Neural progenitor cell (in vitro differentiated cells): ENCODE measurements at regions not wholly inside any gene's neighbourhood (a gene's known extent, or its start where the extent isn't known, plus 50 kb on each side); places are given as distances from the start of the nearest gene placed in this dataset.

ENCODE experiments used
- DNase-seq: peaks from one replicate; pipeline ENCODE4 v3.0.0-alpha.2; 2016; ENCODE audit warnings: low spot score
- H2AFZ ChIP-seq: fragments of 200-600 bp; sonication (generic); replicated peaks from 2 replicates; pipeline ENCODE4 v1.6.1; 2016; ENCODE audit warnings: antibody characterized with exemption
- H3F3A ChIP-seq: fragments of 200-600 bp; sonication (generic); 2 replicates; pipeline ENCODE4 v1.6.1; 2016; ENCODE audit warnings: antibody characterized with exemption, low read depth
- H3K27ac ChIP-seq: fragments of 200-600 bp; sonication (generic); 2 replicates; pipeline ENCODE4 v1.5.1; 2016; ENCODE audit warnings: mild to moderate bottlenecking
- H3K27me3 ChIP-seq: fragments of 200-600 bp; sonication (generic); 2 replicates; pipeline ENCODE4 v1.6.1; 2016; ENCODE audit warnings: mild to moderate bottlenecking, moderate library complexity
- H3K36me3 ChIP-seq: fragments of 200-600 bp; sonication (generic); 2 replicates; pipeline ENCODE4 v1.5.1; 2016
- H3K4me1 ChIP-seq: fragments of 200-600 bp; sonication (generic); 2 replicates; pipeline ENCODE4 v1.6.1; 2016; ENCODE audit warnings: mixed run types
- H3K4me2 ChIP-seq: fragments of 200-600 bp; sonication (generic); 2 replicates; pipeline ENCODE4 v1.6.1; 2016
- H3K4me3 ChIP-seq: fragments of 200-600 bp; sonication (generic); 2 replicates; pipeline ENCODE4 v1.5.1; 2016
- H3K79me2 ChIP-seq: fragments of 200-600 bp; sonication (generic); 2 replicates; pipeline ENCODE4 v1.6.1; 2016; ENCODE audit warnings: low read depth
- H3K9ac ChIP-seq: fragments of 200-600 bp; sonication (generic); 2 replicates; pipeline ENCODE4 v1.6.1; 2016
- H3K9me3 ChIP-seq: fragments of 200-600 bp; sonication (generic); 2 replicates; pipeline ENCODE4 v1.5.1; 2016; ENCODE audit warnings: low read depth
- H4K20me1 ChIP-seq: fragments of 200-600 bp; sonication (generic); 2 replicates; pipeline ENCODE4 v1.6.1; 2016; ENCODE audit warnings: low read depth
- H3K27ac Mint-ChIP-seq: 3 replicates; pipeline ENCODE4 v1.8.0; 2021; ENCODE audit warnings: mixed read lengths
- H3K27me3 Mint-ChIP-seq: 2 replicates; pipeline ENCODE4 v1.8.0; 2022; ENCODE audit warnings: low read depth, mild to moderate bottlenecking, inconsistent platforms, moderate library complexity, mixed read lengths; ENCODE audit not compliant: insufficient read depth
- H3K36me3 Mint-ChIP-seq: 3 replicates; pipeline ENCODE4 v1.8.0; 2021; ENCODE audit warnings: mixed read lengths
- H3K4me1 Mint-ChIP-seq: 3 replicates; pipeline ENCODE4 v1.8.0; 2021; ENCODE audit warnings: mixed read lengths
- H3K4me3 Mint-ChIP-seq: 3 replicates; pipeline ENCODE4 v1.8.0; 2021; ENCODE audit warnings: mild to moderate bottlenecking, moderate library complexity, mixed read lengths
- H3K9me3 Mint-ChIP-seq: 3 replicates; pipeline ENCODE4 v1.8.0; 2020; ENCODE audit warnings: mixed read lengths
- CTCF ChIP-seq: fragments of 200-600 bp; sonication (generic); IDR thresholded peaks from 2 replicates; pipeline ENCODE4 v1.5.1; 2017; ENCODE audit warnings: antibody characterized with exemption, mild to moderate bottlenecking
- EZH2 ChIP-seq: fragments of 200-600 bp; sonication (generic); IDR thresholded peaks from 2 replicates; pipeline ENCODE4 v1.6.1; 2017; ENCODE audit warnings: antibody characterized with exemption, mild to moderate bottlenecking, moderate library complexity
- EZH2phosphoT487 ChIP-seq: fragments of 200-600 bp; sonication (generic); IDR thresholded peaks from 2 replicates; pipeline ENCODE4 v1.6.1; 2017; ENCODE audit warnings: antibody characterized with exemption

GRCh38 chr21:24367936-24368335, 1239.3 kb downstream of the MRPL39 start:
- Mint-ChIP-seq H3K27ac (no peak overlapping the region), H3K4me3 (no peak overlapping the region), H3K4me1 (no peaks in the 10 kb centered on the region), H3K36me3 (no peaks in the 10 kb centered on the region), H3K27me3 (no peaks in the 10 kb centered on the region), H3K9me3 (no peaks in the 10 kb centered on the region)
- Histone ChIP-seq H4K20me1 (no peaks in the 10 kb centered on the region), H3F3A (no peaks in the 10 kb centered on the region), H3K4me1 (no peaks in the 10 kb centered on the region), H3K9me3 (peaks cover 34% of the 10 kb centered on the region), H3K9ac (no peak overlapping the region), H3K4me3 (no peak overlapping the region), H3K79me2 (no peaks in the 10 kb centered on the region), H2AFZ (no peak overlapping the region), H3K27me3 (no peaks in the 10 kb centered on the region), H3K36me3 (no peaks in the 10 kb centered on the region), H3K4me2 (no peak overlapping the region), H3K27ac (no peak overlapping the region)
- no peak for TF ChIP-seq EZH2
- no peak for DNase-seq

DNA sequence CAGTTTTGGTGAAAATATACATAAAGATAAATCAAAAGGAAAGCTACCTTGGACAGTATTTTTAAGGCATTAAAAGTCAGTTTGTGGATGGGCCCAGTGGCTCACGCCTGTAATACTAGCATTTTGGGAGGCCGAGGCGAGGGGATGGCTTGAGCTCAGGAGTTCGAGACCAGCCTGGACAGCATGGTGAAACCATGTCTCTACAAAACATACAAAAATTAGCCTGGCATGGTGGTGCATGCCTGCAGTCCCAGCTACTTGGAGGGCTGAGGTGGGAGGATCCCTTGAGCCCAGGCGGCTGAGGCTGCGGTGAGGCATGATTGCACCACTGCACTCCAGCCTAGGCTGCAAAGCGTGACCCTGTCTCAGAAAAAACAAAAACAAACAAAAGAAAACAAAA, 1253.8 kb downstream of the MRPL39 start:
- no peak overlapping the region for H3K4me3 ChIP-seq
- H3K4me2 ChIP-seq = no peak overlapping the region
- Mint-ChIP-seq H3K27me3 (no peaks in the 10 kb centered on the region), H3K4me1 (no peaks in the 10 kb centered on the region), H3K27ac (no peak overlapping the region), H3K9me3 (peaks cover under 1% of the 10 kb centered on the region), H3K36me3 (no peaks in the 10 kb centered on the region), H3K4me3 (no peak overlapping the region)
- no peaks in the 10 kb centered on the region for H3K36me3 ChIP-seq
- no peaks in the 10 kb centered on the region for H3F3A ChIP-seq
- DNase-seq = no peak
- no peak overlapping the region for H3K27ac ChIP-seq
- H3K9me3 ChIP-seq = peaks cover 5% of the 10 kb centered on the region
- TF ChIP-seq EZH2 (no peak), EZH2phosphoT487 (no peak), CTCF (no peak)
- no peaks in the 10 kb centered on the region for H3K27me3 ChIP-seq
- H3K4me1 ChIP-seq = no peaks in the 10 kb centered on the region
- no peak overlapping the region for H3K9ac ChIP-seq
- H3K79me2 ChIP-seq = no peaks in the 10 kb centered on the region
- no peaks in the 10 kb centered on the region for H4K20me1 ChIP-seq
- no peak overlapping the region for H2AFZ ChIP-seq

GRCh38 chr21:24339406-24339805, 1267.9 kb downstream of the MRPL39 start:
- H3K27me3 ChIP-seq = no peaks in the 10 kb centered on the region
- H4K20me1 ChIP-seq = no peaks in the 10 kb centered on the region
- no peaks in the 10 kb centered on the region for H3K27me3 Mint-ChIP-seq
- H3K4me2 ChIP-seq = no peak overlapping the region
- TF ChIP-seq CTCF (no peak), EZH2phosphoT487 (no peak), EZH2 (no peak)
- no peak for DNase-seq
- H3K4me3 ChIP-seq = no peak overlapping the region
- no peaks in the 10 kb centered on the region for H3F3A ChIP-seq
- no peak overlapping the region for H2AFZ ChIP-seq
- no peaks in the 10 kb centered on the region for H3K4me1 Mint-ChIP-seq
- H3K9me3 Mint-ChIP-seq = peaks cover 9% of the 10 kb centered on the region
- H3K36me3 ChIP-seq = no peaks in the 10 kb centered on the region
- H3K4me1 ChIP-seq = no peaks in the 10 kb centered on the region
- no peak overlapping the region for H3K4me3 Mint-ChIP-seq
- no peak overlapping the region for H3K27ac ChIP-seq
- H3K9me3 ChIP-seq = peaks cover 15% of the 10 kb centered on the region
- no peaks in the 10 kb centered on the region for H3K79me2 ChIP-seq
- H3K9ac ChIP-seq = no peak overlapping the region
- no peak overlapping the region for H3K27ac Mint-ChIP-seq
- no peaks in the 10 kb centered on the region for H3K36me3 Mint-ChIP-seq

GRCh38 chr21:24336491-24336890, 1270.8 kb downstream of the MRPL39 start:
- H3F3A ChIP-seq = no peaks in the 10 kb centered on the region
- no peaks in the 10 kb centered on the region for H3K36me3 ChIP-seq
- Mint-ChIP-seq H3K27me3 (no peaks in the 10 kb centered on the region), H3K4me1 (no peaks in the 10 kb centered on the region), H3K4me3 (no peak overlapping the region), H3K27ac (no peak overlapping the region), H3K9me3 (peaks cover 9% of the 10 kb centered on the region), H3K36me3 (no peaks in the 10 kb centered on the region)
- peaks cover 16% of the 10 kb centered on the region for H3K9me3 ChIP-seq
- no peaks in the 10 kb centered on the region for H4K20me1 ChIP-seq
- H3K4me2 ChIP-seq = no peak overlapping the region
- no peaks in the 10 kb centered on the region for H3K4me1 ChIP-seq
- H3K27ac ChIP-seq = no peak overlapping the region
- no peak overlapping the region for H2AFZ ChIP-seq
- TF ChIP-seq EZH2 = no peak
- no peak for DNase-seq
- H3K27me3 ChIP-seq = no peaks in the 10 kb centered on the region
- no peaks in the 10 kb centered on the region for H3K79me2 ChIP-seq
- no peak overlapping the region for H3K9ac ChIP-seq
- no peak overlapping the region for H3K4me3 ChIP-seq
